Right atrium auricular region (tissue), 2 donors: ENCODE measurements at regions not wholly inside any gene's neighbourhood (a gene's known extent, or its start where the extent isn't known, plus 50 kb on each side); places are given as distances from the start of the nearest gene placed in this dataset.

Source experiments
- DNase-seq: peaks from one replicate; pipeline ENCODE4 v3.0.0-alpha.2; 2019; ENCODE audit warnings: low spot score
- H3K27ac ChIP-seq, 2 donors: fragments of 200-600 bp; sonication (generic); 1 replicate in 1 of 2; 2 replicates in 1 of 2; pipeline ENCODE4 v1.5.1; 2016 to 2019
- H3K27me3 ChIP-seq, 2 donors: fragments of 200-600 bp; sonication (generic); one replicate each; pipeline versions ENCODE4 v1.5.1 to v1.6.0; 2017 to 2019
- H3K36me3 ChIP-seq: fragments of 200-600 bp; sonication (generic); one replicate; pipeline ENCODE4 v1.5.1; 2016
- H3K4me1 ChIP-seq, 2 donors: fragments of 200-600 bp; sonication (generic); one replicate each; pipeline versions ENCODE4 v1.5.1 to v1.6.0; 2017 to 2019
- H3K4me3 ChIP-seq, 2 donors: fragments of 200-600 bp; sonication (generic); 1 replicate in 1 of 2; 2 replicates in 1 of 2; pipeline ENCODE4 v1.5.1; 2017 to 2019; ENCODE audit warnings: mild to moderate bottlenecking in 1 of 2, moderate library complexity in 1 of 2
- H3K9me3 ChIP-seq, 2 donors: fragments of 200-600 bp; sonication (generic); one replicate each; pipeline ENCODE4 v1.5.1; 2019
- CTCF ChIP-seq, 2 donors: fragments of 200-600 bp; sonication (generic); IDR thresholded peaks; one replicate each; pipeline ENCODE4 v1.5.1; 2019; ENCODE audit warnings: antibody characterized with exemption in 2 of 2

GRCh38 chr12:40597133-40597532 lies 95.1 kb upstream of the CNTN1 start:
- H3K9me3 ChIP-seq = no peaks in the 10 kb centered on the region
- no peaks in the 10 kb centered on the region for H3K36me3 ChIP-seq
- no peak for DNase-seq
- H3K27ac ChIP-seq = no peak overlapping the region
- H3K4me1 ChIP-seq = no peaks in the 10 kb centered on the region
- no peaks in the 10 kb centered on the region for H3K27me3 ChIP-seq
- H3K4me3 ChIP-seq = no peak overlapping the region
- TF ChIP-seq CTCF (IDR thresholded peaks at IDR 0.05) = no peak

- H3K4me1 ChIP-seq = no peaks in the 10 kb centered on the region
- no peak overlapping the region for H3K27ac ChIP-seq
- no peaks in the 10 kb centered on the region for H3K9me3 ChIP-seq
- H3K36me3 ChIP-seq = no peaks in the 10 kb centered on the region
- H3K27me3 ChIP-seq = no peaks in the 10 kb centered on the region
- TF ChIP-seq CTCF (IDR thresholded peaks at IDR 0.05) = no peak
- no peak overlapping the region for H3K4me3 ChIP-seq
- DNase-seq = no peak
Measured at GRCh38 chr12:40598073-40598472, 94.2 kb upstream of the CNTN1 start.

GRCh38 chr12:40602562-40602961 lies 89.7 kb upstream of the CNTN1 start:
- no peaks in the 10 kb centered on the region for H3K36me3 ChIP-seq
- H3K4me1 ChIP-seq = no peaks in the 10 kb centered on the region
- no peak overlapping the region for H3K4me3 ChIP-seq
- no peak overlapping the region for H3K27ac ChIP-seq
- H3K27me3 ChIP-seq = no peaks in the 10 kb centered on the region
- DNase-seq = no peak
- peaks cover 0 to 4% of the 10 kb centered on the region in 2 donors for H3K9me3 ChIP-seq
- TF ChIP-seq CTCF (IDR thresholded peaks at IDR 0.05) = no peak

- Histone ChIP-seq H3K9me3 (no peaks in the 10 kb centered on the region), H3K4me1 (no peaks in the 10 kb centered on the region), H3K4me3 (no peak overlapping the region), H3K27ac (no peak overlapping the region), H3K27me3 (no peaks in the 10 kb centered on the region), H3K36me3 (no peaks in the 10 kb centered on the region)
- no peak for TF ChIP-seq CTCF (IDR thresholded peaks at IDR 0.05)
- no peak for DNase-seq
Measured at GRCh38 chr12:40614923-40615322, 77.3 kb upstream of the CNTN1 start.

- H3K27ac ChIP-seq = no peak overlapping the region
- no peak for DNase-seq
- no peak for TF ChIP-seq CTCF (IDR thresholded peaks at IDR 0.05)
- no peaks in the 10 kb centered on the region for H3K9me3 ChIP-seq
- no peaks in the 10 kb centered on the region for H3K36me3 ChIP-seq
- H3K27me3 ChIP-seq = no peaks in the 10 kb centered on the region
- H3K4me3 ChIP-seq = no peak overlapping the region
- H3K4me1 ChIP-seq = no peaks in the 10 kb centered on the region
Measured at GRCh38 chr12:40615590-40615989, 76.6 kb upstream of the CNTN1 start.

GRCh38 chr12:40616383-40616915 lies 75.8 kb upstream of the CNTN1 start:
- H3K4me3 ChIP-seq = no peak overlapping the region
- no peak for TF ChIP-seq CTCF (IDR thresholded peaks at IDR 0.05)
- no peaks in the 10 kb centered on the region for H3K4me1 ChIP-seq

More at GRCh38 chr12:40616383-40616915, 75.8 kb upstream of the CNTN1 start:
- DNase-seq = no peak
- Histone ChIP-seq H3K27me3 (no peaks in the 10 kb centered on the region), H3K27ac (no peak overlapping the region), H3K9me3 (no peaks in the 10 kb centered on the region), H3K36me3 (no peaks in the 10 kb centered on the region)
